Mesodermal cell (in vitro differentiated cells): ENCODE measurements at regions not wholly inside any gene's neighbourhood (a gene's known extent, or its start where the extent isn't known, plus 50 kb on each side); places are given as distances from the start of the nearest gene placed in this dataset.

Experiments used
- H3K27ac ChIP-seq: 2 replicates; pipeline ENCODE4 v1.7.0; 2013; ENCODE audit warnings: mild to moderate bottlenecking, low read depth, low read length, moderate library complexity; ENCODE audit not compliant: severe bottlenecking
- H3K36me3 ChIP-seq: 2 replicates; pipeline ENCODE4 v1.7.1; 2013; ENCODE audit warnings: mild to moderate bottlenecking, low read length, moderate library complexity; ENCODE audit not compliant: control insufficient read depth, insufficient read depth
- H3K4me1 ChIP-seq: one replicate; pipeline ENCODE4 v1.7.1; 2013; ENCODE audit warnings: mild to moderate bottlenecking, low read length; ENCODE audit not compliant: insufficient read depth, control insufficient read depth, poor library complexity, severe bottlenecking
- H3K4me3 ChIP-seq: 2 replicates; pipeline ENCODE4 v1.7.0; 2013; ENCODE audit warnings: low read length, control low read depth, mild to moderate bottlenecking; ENCODE audit not compliant: insufficient read depth, poor library complexity, severe bottlenecking; ENCODE audit errors: extremely low read depth
- H3K9me3 ChIP-seq: 2 replicates; pipeline ENCODE4 v1.7.1; 2013; ENCODE audit warnings: mild to moderate bottlenecking, low read length, moderate library complexity; ENCODE audit not compliant: control insufficient read depth
- WGBS, 2 experiments: methylation state at CpG; one replicate each; pipeline ENCODE4 v1.1.5; 2013; ENCODE audit warnings: missing lambda C conversion rate in 2 of 2; ENCODE audit not compliant: insufficient coverage in 2 of 2; 5-methylcytosine and 5-hydroxymethylcytosine counted together

DNA sequence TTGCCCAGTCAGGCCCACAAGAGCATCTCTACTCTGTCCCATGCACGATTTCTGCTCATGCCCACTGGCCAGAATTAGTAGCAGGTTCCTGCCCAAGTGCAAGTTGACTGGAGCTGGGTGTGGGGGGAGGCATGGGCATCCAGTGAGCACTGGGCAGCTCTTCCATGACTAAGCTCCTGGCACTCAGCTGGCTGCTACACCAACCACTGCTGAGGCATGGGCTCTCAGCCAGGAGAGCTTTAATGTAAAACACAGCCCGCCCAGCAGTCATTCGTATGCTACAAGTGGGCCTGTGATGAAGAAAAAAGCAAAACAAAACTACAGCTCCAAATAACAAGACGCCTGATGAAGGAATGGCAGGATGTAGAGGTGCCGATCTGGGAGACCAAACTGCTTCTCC, 335.4 kb upstream of the PFKP start:
- 85 to 100% methylated on average over 2 of the region's 5 CpGs for WGBS, 2 experiments
- Histone ChIP-seq H3K27ac (no peak overlapping the region), H3K9me3 (no peaks in the 10 kb centered on the region), H3K4me1 (no peaks in the 10 kb centered on the region), H3K4me3 (no peak overlapping the region), H3K36me3 (no peaks in the 10 kb centered on the region)

DNA sequence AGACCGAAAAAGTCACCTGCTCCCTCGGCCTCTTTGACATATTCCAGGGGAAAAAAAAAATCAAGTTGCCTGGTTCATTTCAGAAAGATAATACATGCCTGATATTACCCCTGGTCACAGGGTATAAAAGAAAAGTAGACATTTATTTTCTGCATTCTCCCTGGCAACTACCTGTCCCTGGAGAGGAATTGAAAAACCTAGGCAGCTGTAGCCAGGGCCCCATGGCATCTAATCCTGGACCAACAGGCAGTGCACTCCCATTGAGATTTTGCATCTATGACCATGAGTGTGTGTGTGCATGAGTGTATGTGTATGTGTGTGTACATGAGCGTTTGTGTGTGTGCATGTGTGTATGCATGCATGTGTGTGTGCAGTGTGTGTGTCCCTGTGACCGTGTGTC, 338.2 kb upstream of the PFKP start:
- Histone ChIP-seq H3K4me1 (no peaks in the 10 kb centered on the region), H3K4me3 (no peak overlapping the region), H3K36me3 (no peaks in the 10 kb centered on the region), H3K9me3 (no peaks in the 10 kb centered on the region), H3K27ac (no peak overlapping the region)
- 80% methylated on average over 1 of the region's 4 CpGs; no CpG with 5 or more reads in 1 of the 2 experiments for WGBS, 2 experiments

DNA sequence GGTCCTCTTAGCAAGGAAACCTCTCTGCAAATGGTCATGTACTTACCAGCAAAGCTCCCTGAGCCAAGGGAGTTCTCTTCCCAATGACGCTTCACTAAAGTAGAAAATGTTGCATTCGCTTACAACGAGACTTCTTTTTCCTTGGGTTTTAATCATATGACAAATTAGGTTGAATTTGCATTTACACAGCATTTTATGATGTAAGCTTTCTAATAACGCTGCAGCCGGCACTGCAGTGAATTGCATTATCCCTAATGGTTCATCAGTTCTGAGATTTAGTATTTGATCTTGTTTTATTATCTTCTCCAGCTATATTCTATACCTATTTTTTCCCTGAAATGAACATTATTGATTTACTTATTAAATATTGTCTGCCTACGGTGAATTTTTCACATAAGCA, 339.3 kb upstream of the PFKP start:
- no peak overlapping the region for H3K27ac ChIP-seq

DNA sequence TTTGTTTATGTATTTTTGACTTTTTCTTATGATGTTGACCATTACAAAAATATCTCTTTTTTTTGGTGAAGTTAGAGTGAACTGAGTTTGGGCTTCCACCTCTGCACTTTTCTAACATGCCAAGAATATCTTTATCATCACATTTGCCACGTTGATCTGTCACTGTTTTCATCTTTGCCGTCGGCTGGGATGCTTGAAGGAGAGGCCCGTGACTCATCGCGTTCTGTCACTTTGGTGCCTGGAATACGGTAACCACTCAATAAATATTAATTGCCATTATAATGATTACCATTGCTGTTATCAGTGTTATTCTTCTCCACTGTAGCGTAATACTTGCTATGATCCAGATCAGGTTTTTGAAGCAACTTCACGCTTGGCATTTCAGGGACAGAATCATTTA, 350.8 kb upstream of the PFKP start:
- WGBS, 2 experiments = 92% methylated on average over 5 of the region's 9 CpGs; no CpG with 5 or more reads in 1 of the 2 experiments

More for the DNA sequence above, 339.3 kb upstream of the PFKP start:
- H3K4me1 ChIP-seq = no peaks in the 10 kb centered on the region
- 87% methylated on average over 3 of the region's 6 CpGs; no CpG with 5 or more reads in 1 of the 2 experiments for WGBS, 2 experiments
- H3K9me3 ChIP-seq = no peaks in the 10 kb centered on the region
- H3K4me3 ChIP-seq = no peak overlapping the region
- no peaks in the 10 kb centered on the region for H3K36me3 ChIP-seq

DNA sequence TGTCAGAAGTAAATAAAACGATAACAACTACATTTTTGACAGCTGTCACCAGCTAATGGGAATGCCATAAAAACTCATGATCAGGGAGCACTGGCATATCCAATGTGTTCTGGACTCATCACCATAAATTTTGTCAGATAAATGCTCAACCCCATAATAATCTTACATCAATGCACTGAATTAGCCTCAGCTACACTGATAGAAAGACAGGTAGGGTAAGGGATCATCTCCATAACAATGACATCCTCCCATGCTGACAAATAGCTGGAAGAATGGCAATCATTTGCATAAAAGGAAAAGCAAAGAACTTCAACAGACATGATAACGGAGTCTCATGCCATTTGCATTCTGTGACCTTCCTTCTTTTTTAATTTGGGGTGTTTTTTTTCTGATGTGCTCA, 352.8 kb upstream of the PFKP start:
- peaks cover 5% of the 10 kb centered on the region for H3K9me3 ChIP-seq
- H3K36me3 ChIP-seq = no peaks in the 10 kb centered on the region
- no peaks in the 10 kb centered on the region for H3K4me1 ChIP-seq
- H3K4me3 ChIP-seq = no peak overlapping the region
- no peak overlapping the region for H3K27ac ChIP-seq
- WGBS, 2 experiments = 80 to 85% methylated on average over 1 of the region's 2 CpGs

More for the DNA sequence above, 350.8 kb upstream of the PFKP start:
- Histone ChIP-seq H3K4me1 (no peaks in the 10 kb centered on the region), H3K27ac (no peak overlapping the region), H3K9me3 (no peaks in the 10 kb centered on the region), H3K4me3 (no peak overlapping the region), H3K36me3 (no peaks in the 10 kb centered on the region)

DNA sequence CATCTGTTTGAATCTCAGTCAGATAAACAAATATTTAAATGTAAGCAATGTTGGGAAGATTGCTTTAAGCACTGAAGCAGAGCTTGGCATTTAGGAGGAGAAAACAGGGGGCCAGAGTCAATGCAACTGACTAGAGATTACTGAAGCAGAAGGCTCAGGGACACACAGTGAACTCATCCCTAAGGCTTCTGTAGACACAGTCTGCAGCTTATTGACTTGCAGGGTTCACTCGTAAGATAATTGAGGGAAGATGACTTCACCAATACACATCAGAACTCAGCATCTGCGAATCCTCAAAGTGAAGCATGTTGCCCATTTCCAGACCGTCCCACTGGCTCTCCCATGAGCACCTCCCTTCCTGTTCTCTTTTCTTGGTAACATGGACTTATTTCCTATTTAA, 363.4 kb upstream of the PFKP start:
- no peak overlapping the region for H3K4me3 ChIP-seq
- no peak overlapping the region for H3K27ac ChIP-seq
- H3K4me1 ChIP-seq = no peaks in the 10 kb centered on the region
- no peaks in the 10 kb centered on the region for H3K36me3 ChIP-seq
- H3K9me3 ChIP-seq = no peaks in the 10 kb centered on the region
- WGBS, 2 experiments = 87 to 100% methylated on average over 2 of the region's 3 CpGs

DNA sequence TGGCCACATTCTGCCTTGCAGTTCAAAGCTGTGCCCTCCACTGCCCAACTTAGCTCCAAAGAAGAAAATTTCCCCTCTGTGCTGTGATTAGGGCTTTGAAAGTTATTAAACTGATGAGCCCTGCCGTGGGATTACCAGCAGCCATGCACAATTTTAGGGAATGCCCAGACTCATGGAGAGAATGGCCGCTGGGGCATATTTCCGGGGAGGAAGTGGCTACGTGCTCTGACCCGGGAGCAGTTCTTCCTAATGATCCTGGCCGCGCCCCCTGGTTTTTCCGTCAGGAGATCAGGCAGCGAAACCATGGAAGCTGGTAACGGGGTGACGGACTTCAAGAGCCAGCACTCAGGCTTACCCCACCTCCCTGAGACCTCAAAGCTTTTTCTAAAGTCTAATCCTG, 365.5 kb upstream of the PFKP start:
- no peaks in the 10 kb centered on the region for H3K36me3 ChIP-seq
- H3K27ac ChIP-seq = no peak overlapping the region
- no peaks in the 10 kb centered on the region for H3K9me3 ChIP-seq
- no peaks in the 10 kb centered on the region for H3K4me1 ChIP-seq
- no peak overlapping the region for H3K4me3 ChIP-seq
- WGBS, 2 experiments = 90 to 96% methylated on average over 8 to 11 of the region's 11 CpGs

DNA sequence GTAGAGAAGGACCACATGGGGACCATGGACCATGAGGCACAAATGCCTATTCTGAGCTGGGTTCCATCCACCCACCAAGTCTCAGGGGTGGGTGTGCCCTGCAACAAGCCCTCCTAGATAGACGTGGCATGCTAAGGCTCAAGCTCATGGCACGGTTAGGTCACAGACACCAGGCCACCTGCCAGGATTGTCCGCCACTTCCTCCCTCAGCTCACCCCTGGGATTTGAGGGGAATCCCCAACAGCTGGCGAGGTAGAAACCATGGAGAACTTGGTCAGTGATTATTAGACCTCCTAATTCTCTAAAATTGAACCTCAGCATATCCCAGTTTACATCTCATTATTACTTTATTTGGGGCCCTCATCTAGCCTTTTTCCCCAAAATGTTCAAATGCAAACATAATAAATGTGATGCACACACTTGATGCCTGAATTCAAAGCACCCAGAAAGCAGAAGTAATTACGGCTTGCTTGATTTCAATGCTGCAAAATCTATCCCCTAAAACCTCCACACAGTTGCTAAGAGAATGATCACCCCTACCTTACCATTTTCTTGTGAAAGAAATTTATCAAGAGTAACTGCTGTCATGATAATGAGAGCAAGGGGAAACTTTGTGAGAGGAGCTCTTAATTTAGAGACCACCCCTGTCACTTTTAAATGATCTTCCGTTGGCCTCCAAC, 366.6 kb upstream of the PFKP start:
- Histone ChIP-seq H3K4me3 (no peak overlapping the region), H3K36me3 (no peaks in the 10 kb centered on the region)
- WGBS, 2 experiments = 89 to 93% methylated on average over 3 to 4 of the region's 6 CpGs

DNA sequence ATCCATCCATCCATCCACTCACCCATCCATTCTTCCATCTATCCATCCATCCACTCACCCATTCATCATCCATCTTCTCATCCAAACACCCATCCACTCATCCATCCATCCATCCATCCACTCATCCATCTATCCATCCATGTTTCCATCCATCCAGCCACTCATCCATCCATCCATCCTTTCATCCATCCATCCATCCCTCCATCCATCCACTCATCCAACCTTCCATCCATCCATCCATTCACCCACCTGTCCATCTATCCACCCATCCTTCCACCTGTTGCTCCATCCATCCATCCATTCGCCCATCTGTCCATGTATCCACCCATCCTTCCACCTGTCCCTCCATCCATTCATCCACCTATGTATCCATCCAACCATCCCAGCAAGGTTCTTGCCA, 378.4 kb upstream of the PFKP start:
- 60% methylated on average over 1 of the region's 1 CpG; no CpG with 5 or more reads in 1 of the 2 experiments for WGBS, 2 experiments
- Histone ChIP-seq H3K9me3 (no peaks in the 10 kb centered on the region), H3K27ac (no peak overlapping the region), H3K4me3 (no peak overlapping the region), H3K36me3 (no peaks in the 10 kb centered on the region), H3K4me1 (no peaks in the 10 kb centered on the region)

More for the DNA sequence above, 366.6 kb upstream of the PFKP start:
- Histone ChIP-seq H3K9me3 (no peaks in the 10 kb centered on the region), H3K27ac (no peak overlapping the region), H3K4me1 (no peaks in the 10 kb centered on the region)

DNA sequence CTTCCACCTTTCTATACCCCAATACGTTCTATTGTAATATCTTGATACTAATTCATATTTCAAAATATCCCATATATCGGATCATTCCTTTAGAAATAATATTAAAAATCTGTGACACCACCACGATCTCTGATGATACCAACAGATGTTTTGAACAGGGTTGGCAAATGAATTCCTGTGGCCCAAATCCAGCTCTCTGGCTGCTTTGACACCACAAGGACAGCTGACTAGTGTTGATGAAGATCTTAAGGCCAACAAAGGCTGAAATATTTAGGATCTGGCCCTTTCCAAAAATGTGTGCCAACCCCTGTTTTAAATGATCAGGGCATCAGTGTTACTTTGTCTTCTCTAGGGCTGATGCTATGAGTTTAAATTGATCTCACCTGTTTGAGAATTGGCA, 380.7 kb upstream of the PFKP start:
- Histone ChIP-seq H3K27ac (no peak overlapping the region), H3K36me3 (no peaks in the 10 kb centered on the region), H3K4me1 (no peaks in the 10 kb centered on the region), H3K4me3 (no peak overlapping the region), H3K9me3 (no peaks in the 10 kb centered on the region)
- WGBS, 2 experiments = 71% methylated on average over 1 of the region's 3 CpGs; no CpG with 5 or more reads in 1 of the 2 experiments

DNA sequence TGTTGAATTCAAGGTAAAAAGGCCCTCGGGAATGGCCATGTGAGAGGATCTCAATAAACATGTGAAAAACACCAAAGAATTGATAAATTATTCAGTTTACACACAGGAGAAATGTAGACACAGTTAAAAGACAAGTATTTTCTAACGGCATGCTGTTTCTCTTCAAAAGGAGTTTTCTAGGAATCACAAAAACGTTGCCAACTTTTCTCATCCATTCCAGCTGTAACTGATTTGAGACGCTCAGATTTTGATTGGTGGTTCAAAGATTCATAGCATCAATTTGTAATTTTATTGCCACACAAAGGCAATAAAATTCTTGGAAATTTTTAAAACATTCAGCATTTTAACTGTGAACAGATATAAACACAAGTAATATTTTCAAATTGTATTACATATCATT, 384.9 kb upstream of the PFKP start:
- Histone ChIP-seq H3K4me1 (no peaks in the 10 kb centered on the region), H3K9me3 (no peaks in the 10 kb centered on the region), H3K27ac (no peak overlapping the region), H3K4me3 (no peak overlapping the region), H3K36me3 (no peaks in the 10 kb centered on the region)
- whole genome bisulfite sequencing, 2 experiments = 90% methylated on average over 3 of the region's 4 CpGs; no CpG with 5 or more reads in 1 of the 2 experiments
